Stimulated activated naive CD8-positive, alpha-beta T cell treated with anti-CD3 and anti-CD28 coated beads, Interleukin-15, amount 100 ng/mL, for 72 hours (primary cell): ENCODE measurements at regions not wholly inside any gene's neighbourhood (a gene's known extent, or its start where the extent isn't known, plus 50 kb on each side); places are given as distances from the start of the nearest gene placed in this dataset.

Experiments
- ATAC-seq: fragments of 150-1000 bp; cut with Tn5 transposase; 2 replicates; pipeline ENCODE4 v1.10.0; 2021; ENCODE audit warnings: mild to moderate bottlenecking, moderate library complexity
- DNase-seq, 2 donors: peaks; one replicate each; pipeline ENCODE4 v3.0.0; 2021 to 2022
- H3K27ac Mint-ChIP-seq, 2 donors: one replicate each; pipeline ENCODE4 v1.8.0; 2022; ENCODE audit warnings: mild to moderate bottlenecking in 2 of 2, mixed read lengths in 2 of 2, moderate library complexity in 2 of 2
- H3K27me3 Mint-ChIP-seq: one replicate; pipeline ENCODE4 v1.8.0; 2022; ENCODE audit warnings: mixed read lengths
- H3K4me1 Mint-ChIP-seq: one replicate; pipeline ENCODE4 v1.8.0; 2022; ENCODE audit warnings: mild to moderate bottlenecking, mixed read lengths
- H3K4me3 Mint-ChIP-seq, 2 donors: one replicate each; pipeline ENCODE4 v1.8.0; 2022; ENCODE audit warnings: mild to moderate bottlenecking in 2 of 2, mixed read lengths in 2 of 2, moderate library complexity in 1 of 2
- H3K9me3 Mint-ChIP-seq, 2 donors: one replicate each; pipeline ENCODE4 v1.8.0; 2022; ENCODE audit warnings: mixed read lengths in 2 of 2

- Mint-ChIP-seq H3K4me3 (no peak overlapping the region), H3K4me1 (no peaks in the 10 kb centered on the region)
- no peak for ATAC-seq
Observed at GRCh38 chr13:69180034-69180433, 927.6 kb upstream of the ATXN8OS start.

GRCh38 chr13:69178000-69178399 lies 929.6 kb upstream of the ATXN8OS start:
- Mint-ChIP-seq H3K9me3 (peaks cover 4 to 12% of the 10 kb centered on the region in 2 donors), H3K27me3 (no peaks in the 10 kb centered on the region), H3K4me3 (no peak overlapping the region), H3K27ac (no peak overlapping the region), H3K4me1 (no peaks in the 10 kb centered on the region)
- DNase-seq (no peak), ATAC-seq (no peak)

More at GRCh38 chr13:69180034-69180433, 927.6 kb upstream of the ATXN8OS start:
- Mint-ChIP-seq H3K27ac (no peak overlapping the region), H3K9me3 (peaks cover 15 to 29% of the 10 kb centered on the region in 2 donors), H3K27me3 (no peaks in the 10 kb centered on the region)
- DNase-seq: no peak

- Mint-ChIP-seq H3K27ac (no peak overlapping the region), H3K27me3 (no peaks in the 10 kb centered on the region), H3K4me3 (no peak overlapping the region), H3K4me1 (no peaks in the 10 kb centered on the region), H3K9me3 (peaks cover 0 to 4% of the 10 kb centered on the region in 2 donors)
- no peak for DNase-seq
- ATAC-seq: no peak
Observed at GRCh38 chr13:69168436-69168835, 939.2 kb upstream of the ATXN8OS start.

GRCh38 chr13:69155136-69155535 lies 952.5 kb upstream of the ATXN8OS start:
- no peaks in the 10 kb centered on the region for H3K27me3 Mint-ChIP-seq
- no peaks in the 10 kb centered on the region for H3K4me1 Mint-ChIP-seq
- H3K9me3 Mint-ChIP-seq: peaks cover 7 to 9% of the 10 kb centered on the region in 2 donors
- DNase-seq: no peak
- no peak overlapping the region for H3K4me3 Mint-ChIP-seq
- ATAC-seq: no peak
- no peak overlapping the region for H3K27ac Mint-ChIP-seq

- ATAC-seq (no peak), DNase-seq (no peak)
- H3K9me3 Mint-ChIP-seq: no peaks in the 10 kb centered on the region
- no peak overlapping the region for H3K4me3 Mint-ChIP-seq
- H3K27ac Mint-ChIP-seq: no peak overlapping the region
- no peaks in the 10 kb centered on the region for H3K27me3 Mint-ChIP-seq
- H3K4me1 Mint-ChIP-seq: no peaks in the 10 kb centered on the region
Observed at GRCh38 chr13:69142101-69142500, 965.5 kb upstream of the ATXN8OS start.

GRCh38 chr13:69124996-69125395 lies 982.6 kb upstream of the ATXN8OS start:
- Mint-ChIP-seq H3K4me1 (no peaks in the 10 kb centered on the region), H3K9me3 (peaks cover 30 to 42% of the 10 kb centered on the region in 2 donors), H3K27ac (no peak overlapping the region), H3K27me3 (no peaks in the 10 kb centered on the region), H3K4me3 (no peak overlapping the region)
- DNase-seq (no peak), ATAC-seq (no peak)

GRCh38 chr13:69109891-69110525 lies 997.6 kb upstream of the ATXN8OS start:
- Mint-ChIP-seq H3K9me3 (peaks cover 6 to 8% of the 10 kb centered on the region in 2 donors), H3K27ac (no peak overlapping the region), H3K27me3 (no peaks in the 10 kb centered on the region), H3K4me3 (no peak overlapping the region), H3K4me1 (no peaks in the 10 kb centered on the region)
- DNase-seq (no peak), ATAC-seq (no peak)

GRCh38 chr13:69108486-69108885 lies 999.1 kb upstream of the ATXN8OS start:
- DNase-seq (no peak), ATAC-seq (no peak)
- Mint-ChIP-seq H3K4me3 (no peak overlapping the region), H3K4me1 (no peaks in the 10 kb centered on the region), H3K27ac (no peak overlapping the region), H3K27me3 (no peaks in the 10 kb centered on the region), H3K9me3 (peaks cover 6 to 8% of the 10 kb centered on the region in 2 donors)

GRCh38 chr13:69107436-69107835 lies 1000.2 kb upstream of the ATXN8OS start:
- DNase-seq (no peak), ATAC-seq (no peak)

GRCh38 chr13:69101841-69102240 lies 1005.8 kb upstream of the ATXN8OS start:
- no peak overlapping the region for H3K27ac Mint-ChIP-seq
- H3K27me3 Mint-ChIP-seq: no peaks in the 10 kb centered on the region
- no peaks in the 10 kb centered on the region for H3K4me1 Mint-ChIP-seq
- DNase-seq: no peak
- no peak overlapping the region for H3K4me3 Mint-ChIP-seq
- no peak for ATAC-seq
- peaks cover 0 to 4% of the 10 kb centered on the region in 2 donors for H3K9me3 Mint-ChIP-seq

More at GRCh38 chr13:69107436-69107835, 1000.2 kb upstream of the ATXN8OS start:
- peaks cover 8 to 10% of the 10 kb centered on the region in 2 donors for H3K9me3 Mint-ChIP-seq
- no peak overlapping the region for H3K4me3 Mint-ChIP-seq
- no peaks in the 10 kb centered on the region for H3K4me1 Mint-ChIP-seq
- H3K27ac Mint-ChIP-seq: no peak overlapping the region
- H3K27me3 Mint-ChIP-seq: no peaks in the 10 kb centered on the region

GRCh38 chr13:69094485-69094884 lies 1013.1 kb upstream of the ATXN8OS start:
- Mint-ChIP-seq H3K4me1 (no peaks in the 10 kb centered on the region), H3K27ac (no peak overlapping the region), H3K4me3 (no peak overlapping the region), H3K9me3 (no peaks in the 10 kb centered on the region), H3K27me3 (no peaks in the 10 kb centered on the region)
- no peak for ATAC-seq
- no peak for DNase-seq

GRCh38 chr13:69092615-69093322 lies 1014.9 kb upstream of the ATXN8OS start:
- no peaks in the 10 kb centered on the region for H3K27me3 Mint-ChIP-seq
- H3K9me3 Mint-ChIP-seq: peaks cover 0 to 3% of the 10 kb centered on the region in 2 donors
- no peak for DNase-seq
- H3K27ac Mint-ChIP-seq: no peak overlapping the region
- H3K4me3 Mint-ChIP-seq: no peak overlapping the region
- no peaks in the 10 kb centered on the region for H3K4me1 Mint-ChIP-seq
- ATAC-seq: no peak

- ATAC-seq: no peak
- peaks cover 4% of the 10 kb centered on the region in 2 donors for H3K9me3 Mint-ChIP-seq
- H3K4me3 Mint-ChIP-seq: no peak overlapping the region
- H3K27ac Mint-ChIP-seq: no peak overlapping the region
- H3K4me1 Mint-ChIP-seq: no peaks in the 10 kb centered on the region
- no peaks in the 10 kb centered on the region for H3K27me3 Mint-ChIP-seq
- DNase-seq: no peak
Observed at GRCh38 chr13:69077267-69077666, 1030.4 kb upstream of the ATXN8OS start.

GRCh38 chr13:69069554-69070133 lies 1038.0 kb upstream of the ATXN8OS start:
- H3K9me3 Mint-ChIP-seq: peaks cover 10 to 15% of the 10 kb centered on the region in 2 donors
- H3K4me1 Mint-ChIP-seq: no peaks in the 10 kb centered on the region
- ATAC-seq (no peak), DNase-seq (no peak)
- no peak overlapping the region for H3K4me3 Mint-ChIP-seq
- H3K27ac Mint-ChIP-seq: no peak overlapping the region
- no peaks in the 10 kb centered on the region for H3K27me3 Mint-ChIP-seq

- no peaks in the 10 kb centered on the region for H3K4me1 Mint-ChIP-seq
- no peak for DNase-seq
- no peak overlapping the region for H3K27ac Mint-ChIP-seq
- ATAC-seq: no peak
- peaks cover 14 to 37% of the 10 kb centered on the region in 2 donors for H3K9me3 Mint-ChIP-seq
- no peak overlapping the region for H3K4me3 Mint-ChIP-seq
- H3K27me3 Mint-ChIP-seq: no peaks in the 10 kb centered on the region
Observed at GRCh38 chr13:69050696-69051095, 1056.9 kb upstream of the ATXN8OS start.

GRCh38 chr13:69044629-69045028 lies 1063.0 kb upstream of the ATXN8OS start:
- ATAC-seq (no peak), DNase-seq (no peak)
- Mint-ChIP-seq H3K27me3 (no peaks in the 10 kb centered on the region), H3K9me3 (peaks cover 11 to 25% of the 10 kb centered on the region in 2 donors), H3K4me1 (no peaks in the 10 kb centered on the region), H3K4me3 (no peak overlapping the region), H3K27ac (no peak overlapping the region)
